ENCODE measurements at regions not wholly inside any gene's neighbourhood (a gene's known extent, or its start where the extent isn't known, plus 50 kb on each side); places are given as distances from the start of the nearest gene placed in this dataset.

- DNase-seq: no peak
These were observed 316.7 kb upstream of the MARCKS start for GRCh38 chr6:113540466-113540865.

GRCh38 chr6:113551168-113551567, 306.0 kb upstream of the MARCKS start:
- DNase-seq: no peak

- DNase-seq: no peak
These were observed 300.4 kb upstream of the MARCKS start for GRCh38 chr6:113556775-113557174.

- DNase-seq: no peak
These were observed 298.7 kb upstream of the MARCKS start for GRCh38 chr6:113558431-113558830.

- no peak for DNase-seq
These were observed 298.2 kb upstream of the MARCKS start for GRCh38 chr6:113558966-113559365.

GRCh38 chr6:113560376-113560775, 296.8 kb upstream of the MARCKS start:
- no peak for DNase-seq

- no peak for DNase-seq
These were observed 296.2 kb upstream of the MARCKS start for GRCh38 chr6:113560908-113561307.

- DNase-seq: no peak
These were observed 294.9 kb upstream of the MARCKS start for GRCh38 chr6:113562248-113562647.

- DNase-seq: no peak
These were observed 292.6 kb upstream of the MARCKS start for GRCh38 chr6:113564371-113565171.

GRCh38 chr6:113565306-113565705, 291.8 kb upstream of the MARCKS start:
- no peak for DNase-seq

- DNase-seq: no peak
These were observed 287.0 kb upstream of the MARCKS start for GRCh38 chr6:113570161-113570560.

GRCh38 chr6:113570641-113571040, 286.5 kb upstream of the MARCKS start:
- DNase-seq: no peak

GRCh38 chr6:113574147-113574546, 283.0 kb upstream of the MARCKS start:
- no peak for DNase-seq

- DNase-seq: no peak
These were observed 280.8 kb upstream of the MARCKS start for GRCh38 chr6:113576310-113576709.

- DNase-seq: no peak
These were observed 278.5 kb upstream of the MARCKS start for GRCh38 chr6:113578691-113579090.

- no peak for DNase-seq
These were observed 272.4 kb upstream of the MARCKS start for GRCh38 chr6:113584767-113585166.

GRCh38 chr6:113585246-113585645, 271.9 kb upstream of the MARCKS start:
- DNase-seq: no peak

GRCh38 chr6:113586413-113587077, 270.6 kb upstream of the MARCKS start:
- no peak for DNase-seq

- no peak for DNase-seq
These were observed 270.0 kb upstream of the MARCKS start for GRCh38 chr6:113587078-113587699.

- no peak for DNase-seq
These were observed 268.5 kb upstream of the MARCKS start for GRCh38 chr6:113588646-113589045.

GRCh38 chr6:113591896-113592827, 265.0 kb upstream of the MARCKS start:
- DNase-seq: no peak

GRCh38 chr6:113594726-113595125, 262.4 kb upstream of the MARCKS start:
- DNase-seq: no peak

- no peak for DNase-seq
These were observed 261.2 kb upstream of the MARCKS start for GRCh38 chr6:113595911-113596376.
